SH-SY5Y (cell line): ENCODE measurements at regions not wholly inside any gene's neighbourhood (a gene's known extent, or its start where the extent isn't known, plus 50 kb on each side); places are given as distances from the start of the nearest gene placed in this dataset.

Experiments used
- GATA2 ChIP-seq: IDR thresholded peaks from 2 replicates; pipeline ENCODE4 v1.6.1; 2011; ENCODE audit warnings: mild to moderate bottlenecking, low read depth, low read length
- GATA3 ChIP-seq: IDR thresholded peaks from 2 replicates; pipeline ENCODE4 v1.6.1; 2011; ENCODE audit warnings: low read depth, mild to moderate bottlenecking, low read length, moderate library complexity

DNA sequence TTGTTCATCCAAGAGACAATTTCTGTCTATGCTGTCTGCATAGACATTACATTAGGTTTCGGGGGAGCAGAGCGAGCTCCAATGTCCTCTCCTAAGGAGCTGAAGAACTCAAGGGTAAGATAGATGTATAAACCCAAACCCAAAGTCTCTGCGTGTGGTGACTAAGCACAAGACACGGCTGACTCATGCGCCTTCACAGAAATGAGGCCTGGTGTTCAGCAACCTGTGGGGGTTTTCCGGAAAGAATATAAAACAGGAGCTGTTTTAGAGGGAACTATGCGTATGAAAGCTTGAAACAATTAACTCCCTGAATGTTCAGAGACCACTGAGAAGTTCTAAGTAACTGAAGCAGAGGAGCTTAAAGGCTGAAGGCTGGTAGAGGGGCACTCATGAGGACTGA, 154.7 kb downstream of the SOX11 start:
- no peak for TF ChIP-seq GATA2
- TF ChIP-seq GATA3 = no peak
